Choroid plexus epithelial cell (primary cell): ENCODE measurements at regions not wholly inside any gene's neighbourhood (a gene's known extent, or its start where the extent isn't known, plus 50 kb on each side); places are given as distances from the start of the nearest gene placed in this dataset.

Experiments used
- DNase-seq: peaks from one replicate; pipeline ENCODE4 v3.0.0-alpha.2; 2010; ENCODE audit warnings: low read depth
- H3K4me3 ChIP-seq: 2 replicates; pipeline ENCODE4 v1.5.1; 2011; ENCODE audit warnings: low read depth, mild to moderate bottlenecking, control low read depth, low read length, moderate library complexity
- CTCF ChIP-seq: conservative IDR thresholded peaks from 2 replicates; pipeline ENCODE4 v1.5.1; 2011; ENCODE audit warnings: low read depth, mild to moderate bottlenecking, control low read depth, inconsistent platforms, low read length, moderate library complexity

- TF ChIP-seq CTCF, result no peak
- DNase-seq, result peak; percentile 67
- no peak overlapping the region for H3K4me3 ChIP-seq
Measured at GRCh38 chr12:89932954-89933353, 224.3 kb upstream of the ATP2B1 start.

GRCh38 chr12:89928467-89928866, 219.8 kb upstream of the ATP2B1 start:
- TF ChIP-seq CTCF, result no peak
- no peak overlapping the region for H3K4me3 ChIP-seq
- DNase-seq, result no peak

- H3K4me3 ChIP-seq, result no peak overlapping the region
Measured at GRCh38 chr12:89927226-89927698, 218.6 kb upstream of the ATP2B1 start.

GRCh38 chr12:89924191-89924590, 215.6 kb upstream of the ATP2B1 start:
- DNase-seq, result no peak
- TF ChIP-seq CTCF, result no peak

More at GRCh38 chr12:89927226-89927698, 218.6 kb upstream of the ATP2B1 start:
- DNase-seq, result no peak
- no peak for TF ChIP-seq CTCF

GRCh38 chr12:89923091-89923490, 214.5 kb upstream of the ATP2B1 start:
- TF ChIP-seq CTCF, result no peak
- no peak for DNase-seq
- no peak overlapping the region for H3K4me3 ChIP-seq

More at GRCh38 chr12:89924191-89924590, 215.6 kb upstream of the ATP2B1 start:
- no peak overlapping the region for H3K4me3 ChIP-seq

- DNase-seq, result no peak
- no peak for TF ChIP-seq CTCF
- no peak overlapping the region for H3K4me3 ChIP-seq
Measured at GRCh38 chr12:89920866-89921265, 212.2 kb upstream of the ATP2B1 start.

- H3K4me3 ChIP-seq, result no peak overlapping the region
- no peak for TF ChIP-seq CTCF
- DNase-seq, result no peak
Measured at GRCh38 chr12:89919241-89919906, 210.7 kb upstream of the ATP2B1 start.
